ENCODE measurements at regions not wholly inside any gene's neighbourhood (a gene's known extent, or its start where the extent isn't known, plus 50 kb on each side); places are given as distances from the start of the nearest gene placed in this dataset.
A peak's percentile ranks its signal among the peaks of the same experiment; 100 is the strongest.
"Not testable (repeated sequence)": the region's sequence is repeated elsewhere in the genome, so short reads cannot be mapped to it uniquely, and the experiment has no call there.

GRCh38 chr5:36417668-36418067, 116.0 kb upstream of the RANBP3L start:
- no peak for DNase-seq (ENCODE audit: low read depth)
- TF ChIP-seq CTCF (IDR thresholded peaks at IDR 0.05; ENCODE audit: low read depth, low read length) = no peak
- TF ChIP-seq POLR2A (IDR thresholded peaks at IDR 0.05; ENCODE audit: extremely low read depth, insufficient read length) = no peak
- no peak overlapping the region for H3K4me3 ChIP-seq (ENCODE audit: low read depth, low read length)

GRCh38 chr5:36418152-36418979, 116.7 kb upstream of the RANBP3L start:
- no peak overlapping the region for H3K4me3 ChIP-seq (ENCODE audit: low read depth, low read length)
- no peak for TF ChIP-seq POLR2A (IDR thresholded peaks at IDR 0.05; ENCODE audit: extremely low read depth, insufficient read length)
- no peak for TF ChIP-seq MAX (IDR thresholded peaks at IDR 0.05; ENCODE audit: low read depth, low read length)
- no peak for TF ChIP-seq MYC (IDR thresholded peaks at IDR 0.05; ENCODE audit: low read depth, low read length)
- no peak for TF ChIP-seq CTCF (IDR thresholded peaks at IDR 0.05; ENCODE audit: low read depth, low read length)
- no peak for DNase-seq (ENCODE audit: low read depth)

- no peak overlapping the region for H3K4me3 ChIP-seq (ENCODE audit: low read depth, low read length)
- TF ChIP-seq MAX (IDR thresholded peaks at IDR 0.05; ENCODE audit: low read depth, low read length) = peak; percentile 39; the same call in 1 of the 2 replicates
- no peak for TF ChIP-seq CTCF (IDR thresholded peaks at IDR 0.05; ENCODE audit: low read depth, low read length)
- DNase-seq (ENCODE audit: low read depth) = no peak
Observed at GRCh38 chr5:36421256-36421655, 119.6 kb upstream of the RANBP3L start.

- no peak overlapping the region for H3K4me3 ChIP-seq (ENCODE audit: low read depth, low read length)
- DNase-seq (ENCODE audit: low read depth) = no peak
- no peak for TF ChIP-seq POLR2A (IDR thresholded peaks at IDR 0.05; ENCODE audit: extremely low read depth, insufficient read length)
- TF ChIP-seq MAX (IDR thresholded peaks at IDR 0.05; ENCODE audit: low read depth, low read length) = no peak
- TF ChIP-seq MYC (IDR thresholded peaks at IDR 0.05; ENCODE audit: low read depth, low read length) = no peak
- no peak for TF ChIP-seq CTCF (IDR thresholded peaks at IDR 0.05; ENCODE audit: low read depth, low read length)
Observed at GRCh38 chr5:36422952-36423351, 121.2 kb upstream of the RANBP3L start.

GRCh38 chr5:36423578-36424307, 122.0 kb upstream of the RANBP3L start:
- no peak for TF ChIP-seq CTCF (IDR thresholded peaks at IDR 0.05; ENCODE audit: low read depth, low read length)
- TF ChIP-seq MYC (IDR thresholded peaks at IDR 0.05; ENCODE audit: low read depth, low read length) = no peak
- TF ChIP-seq MAX (IDR thresholded peaks at IDR 0.05; ENCODE audit: low read depth, low read length) = no peak
- TF ChIP-seq POLR2A (IDR thresholded peaks at IDR 0.05; ENCODE audit: extremely low read depth, insufficient read length) = no peak
- no peak for DNase-seq (ENCODE audit: low read depth)
- no peak overlapping the region for H3K4me3 ChIP-seq (ENCODE audit: low read depth, low read length)

GRCh38 chr5:36426070-36426469, 124.4 kb upstream of the RANBP3L start:
- DNase-seq (ENCODE audit: low read depth); H3K4me3 ChIP-seq (ENCODE audit: low read depth, low read length): not testable (repeated sequence)
